ENCODE measurements at regions not wholly inside any gene's neighbourhood (a gene's known extent, or its start where the extent isn't known, plus 50 kb on each side); places are given as distances from the start of the nearest gene placed in this dataset.

DNA sequence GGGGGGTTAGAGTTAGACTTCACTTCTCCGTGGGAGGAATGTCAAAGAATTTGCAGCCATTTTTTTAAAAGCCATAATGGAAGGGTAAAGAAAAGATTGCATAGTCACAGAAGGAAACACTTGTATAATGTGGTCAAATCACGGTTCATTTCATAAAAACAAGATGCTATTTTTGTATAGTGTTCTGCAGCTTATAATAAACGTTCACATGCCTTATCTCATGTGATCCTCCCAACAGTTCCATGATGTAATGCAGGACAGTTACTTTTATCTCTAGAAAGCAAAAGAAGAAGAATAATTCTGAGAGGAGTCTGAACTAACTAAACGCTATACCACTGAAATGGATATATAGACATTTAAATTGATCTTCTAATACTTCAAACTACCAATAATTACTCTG, 71.3 kb upstream of the CAMK2D start:
- ATAC-seq: no peak
- WGBS, 2 donors (ENCODE audit: low coverage in 1 of 2): 48 to 76% methylated on average over 4 of the region's 4 CpGs
- TF ChIP-seq EP300 (IDR thresholded peaks at IDR 0.05) (no peak), POLR2AphosphoS5 (IDR thresholded peaks at IDR 0.05) (no peak), POLR2A (IDR thresholded peaks at IDR 0.05) (no peak)
- TF ChIP-seq, protein P1, sequence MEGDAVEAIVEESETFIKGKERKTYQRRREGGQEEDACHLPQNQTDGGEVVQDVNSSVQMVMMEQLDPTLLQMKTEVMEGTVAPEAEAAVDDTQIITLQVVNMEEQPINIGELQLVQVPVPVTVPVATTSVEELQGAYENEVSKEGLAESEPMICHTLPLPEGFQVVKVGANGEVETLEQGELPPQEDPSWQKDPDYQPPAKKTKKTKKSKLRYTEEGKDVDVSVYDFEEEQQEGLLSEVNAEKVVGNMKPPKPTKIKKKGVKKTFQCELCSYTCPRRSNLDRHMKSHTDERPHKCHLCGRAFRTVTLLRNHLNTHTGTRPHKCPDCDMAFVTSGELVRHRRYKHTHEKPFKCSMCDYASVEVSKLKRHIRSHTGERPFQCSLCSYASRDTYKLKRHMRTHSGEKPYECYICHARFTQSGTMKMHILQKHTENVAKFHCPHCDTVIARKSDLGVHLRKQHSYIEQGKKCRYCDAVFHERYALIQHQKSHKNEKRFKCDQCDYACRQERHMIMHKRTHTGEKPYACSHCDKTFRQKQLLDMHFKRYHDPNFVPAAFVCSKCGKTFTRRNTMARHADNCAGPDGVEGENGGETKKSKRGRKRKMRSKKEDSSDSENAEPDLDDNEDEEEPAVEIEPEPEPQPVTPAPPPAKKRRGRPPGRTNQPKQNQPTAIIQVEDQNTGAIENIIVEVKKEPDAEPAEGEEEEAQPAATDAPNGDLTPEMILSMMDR (IDR thresholded peaks at IDR 0.05): no peak
- Histone ChIP-seq H3K36me3 (no peaks in the 10 kb centered on the region), H3K27me3 (no peaks in the 10 kb centered on the region), H3K9me3 (no peaks in the 10 kb centered on the region), H3K4me3 (no peak overlapping the region), H3K27ac (no peak overlapping the region), H3K4me1 (no peaks in the 10 kb centered on the region)

DNA sequence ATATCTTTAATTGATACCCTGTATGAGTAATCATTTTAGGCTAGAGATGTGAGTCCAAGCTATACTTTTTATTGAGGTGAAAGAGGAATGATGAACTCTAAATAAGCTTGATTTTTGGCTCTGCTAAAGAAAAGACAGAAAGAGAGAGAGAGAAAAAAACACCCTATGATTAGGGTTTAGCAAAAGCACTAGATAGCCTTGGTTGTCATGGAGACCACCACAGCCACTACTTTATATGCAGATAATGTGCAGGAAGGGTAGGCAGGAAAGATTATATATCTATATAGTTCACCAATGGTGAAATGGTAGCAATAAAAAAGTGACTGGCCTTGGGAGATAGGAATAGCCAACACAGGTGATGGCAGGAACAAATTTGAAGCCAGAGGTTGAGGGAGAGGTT, 69.9 kb upstream of the CAMK2D start:
- Histone ChIP-seq H3K9me3 (no peaks in the 10 kb centered on the region), H3K4me1 (no peaks in the 10 kb centered on the region), H3K27ac (no peak overlapping the region), H3K27me3 (no peaks in the 10 kb centered on the region), H3K4me3 (no peak overlapping the region), H3K36me3 (no peaks in the 10 kb centered on the region)
- ATAC-seq: no peak
- TF ChIP-seq, protein P1 (IDR thresholded peaks at IDR 0.05): no peak
- TF ChIP-seq POLR2A (IDR thresholded peaks at IDR 0.05) (no peak), POLR2AphosphoS5 (IDR thresholded peaks at IDR 0.05) (no peak), EP300 (IDR thresholded peaks at IDR 0.05) (no peak)

DNA sequence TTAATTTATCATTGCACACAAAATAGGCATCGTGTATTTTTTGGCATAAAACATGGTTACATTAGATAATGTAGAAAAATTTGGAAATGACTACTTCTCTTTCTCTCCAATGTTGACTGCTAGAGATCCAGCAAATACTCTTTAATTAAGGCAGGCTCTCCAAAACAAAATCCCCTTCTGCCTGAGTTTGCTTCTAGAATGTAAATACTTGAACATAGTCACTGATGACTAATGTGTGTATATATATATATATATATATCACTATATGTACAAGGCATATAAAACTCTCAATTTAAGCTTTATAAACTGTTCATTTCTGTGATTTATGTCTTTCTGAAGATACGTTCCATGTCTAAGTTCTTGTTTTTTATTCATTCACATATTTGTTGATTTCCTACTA, 67.2 kb upstream of the CAMK2D start:
- 63 to 76% methylated on average over 2 of the region's 2 CpGs for WGBS, 2 donors (ENCODE audit: low coverage in 1 of 2)
- TF ChIP-seq EP300 (IDR thresholded peaks at IDR 0.05) (no peak), POLR2A (IDR thresholded peaks at IDR 0.05) (no peak), POLR2AphosphoS5 (IDR thresholded peaks at IDR 0.05) (no peak)
- TF ChIP-seq, protein P1 (IDR thresholded peaks at IDR 0.05): no peak
- Histone ChIP-seq H3K4me3 (no peak overlapping the region), H3K4me1 (no peaks in the 10 kb centered on the region), H3K27me3 (no peaks in the 10 kb centered on the region), H3K36me3 (no peaks in the 10 kb centered on the region), H3K9me3 (no peaks in the 10 kb centered on the region), H3K27ac (no peak overlapping the region)
- ATAC-seq: no peak

DNA sequence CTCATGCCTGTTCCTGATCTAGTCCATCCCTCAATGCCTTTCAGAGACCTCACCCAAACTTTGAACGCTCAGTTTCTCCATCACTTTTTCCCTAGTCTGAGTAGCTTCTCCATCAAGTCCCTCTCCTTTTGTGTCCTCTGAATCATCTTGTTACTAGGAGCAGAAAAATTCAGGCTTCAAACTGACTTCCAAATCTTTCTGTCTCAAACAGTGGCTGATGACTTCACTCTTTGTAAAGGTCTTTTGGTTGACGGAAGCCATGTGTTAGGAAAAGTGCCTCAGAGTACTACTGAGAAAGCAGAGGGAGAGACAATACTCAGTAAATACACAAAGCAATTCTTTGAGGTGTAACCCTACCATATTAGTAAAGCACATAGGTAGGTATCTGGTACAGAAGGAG, 65.7 kb upstream of the CAMK2D start:
- no peak for TF ChIP-seq EP300 (IDR thresholded peaks at IDR 0.05)
- no peak for TF ChIP-seq POLR2AphosphoS5 (IDR thresholded peaks at IDR 0.05)
- no peak for TF ChIP-seq POLR2A (IDR thresholded peaks at IDR 0.05)
- TF ChIP-seq, protein P1 (IDR thresholded peaks at IDR 0.05): no peak
- no peak for ATAC-seq

DNA sequence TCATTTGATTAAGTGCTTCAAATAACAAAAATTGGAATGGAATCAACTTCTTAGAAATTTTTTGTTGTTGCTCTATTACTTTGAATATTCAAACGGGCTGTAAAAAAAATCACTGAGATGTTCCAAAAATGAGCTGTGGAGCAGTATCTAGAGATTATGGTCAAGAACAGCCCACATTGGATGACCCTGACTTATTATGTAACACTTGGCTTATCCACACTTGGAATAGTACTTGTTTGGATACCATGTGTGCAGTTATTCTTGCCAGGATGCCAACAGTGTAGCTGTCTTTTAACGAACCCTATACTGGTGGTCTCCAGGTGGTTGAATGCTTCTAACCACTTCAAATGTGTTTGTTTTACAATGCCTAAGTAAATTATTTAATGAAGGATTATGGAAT, 64.9 kb upstream of the CAMK2D start:
- no peaks in the 10 kb centered on the region for H3K4me1 ChIP-seq
- TF ChIP-seq POLR2A (IDR thresholded peaks at IDR 0.05) (no peak), EP300 (IDR thresholded peaks at IDR 0.05) (no peak), POLR2AphosphoS5 (IDR thresholded peaks at IDR 0.05) (no peak)
- TF ChIP-seq, protein P1 (IDR thresholded peaks at IDR 0.05): no peak
- ATAC-seq: no peak
- H3K27me3 ChIP-seq: no peaks in the 10 kb centered on the region
- WGBS, 2 donors (ENCODE audit: low coverage in 1 of 2): 34 to 50% methylated on average over 2 of the region's 2 CpGs
- no peak overlapping the region for H3K27ac ChIP-seq
- no peaks in the 10 kb centered on the region for H3K9me3 ChIP-seq
- no peak overlapping the region for H3K4me3 ChIP-seq
- H3K36me3 ChIP-seq: no peaks in the 10 kb centered on the region

More for the DNA sequence above, 65.7 kb upstream of the CAMK2D start:
- H3K27me3 ChIP-seq: no peaks in the 10 kb centered on the region
- WGBS, 2 donors (ENCODE audit: low coverage in 1 of 2): 52 to 80% methylated on average over 1 to 2 of the region's 2 CpGs
- H3K4me1 ChIP-seq: no peaks in the 10 kb centered on the region
- H3K27ac ChIP-seq: no peak overlapping the region
- no peaks in the 10 kb centered on the region for H3K36me3 ChIP-seq
- H3K4me3 ChIP-seq: no peak overlapping the region
- no peaks in the 10 kb centered on the region for H3K9me3 ChIP-seq

All from gastroesophageal sphincter (tissue), 4 donors.